Common myeloid progenitor, CD34-positive (primary cell): ENCODE measurements at regions not wholly inside any gene's neighbourhood (a gene's known extent, or its start where the extent isn't known, plus 50 kb on each side); places are given as distances from the start of the nearest gene placed in this dataset.

ENCODE experiments used
- CTCF ChIA-PET: fragments of 350-600 bp; sonication (Branson Sonifier 250); formaldehyde crosslinking; loops from one replicate; lab custom pipeline; 2021; ENCODE audit warnings: antibody characterized with exemption; lab: Charles Lee
- POLR2A ChIA-PET: fragments of 350-600 bp; sonication (Branson Sonifier 250); formaldehyde crosslinking; loops from one replicate; lab custom pipeline; 2021; ENCODE audit warnings: antibody characterized with exemption; lab: Charles Lee
- DNase-seq, 3 donors: peaks; one replicate each; pipeline versions ENCODE4 v3.0.0 to v3.0.0-alpha.2; 2013
- H3K27ac ChIP-seq, 2 experiments: 1 replicate in 1 of 2; 2 replicates in 1 of 2; pipeline ENCODE4 v1.7.0; 2013; ENCODE audit warnings: inconsistent platforms in 2 of 2, low read length in 2 of 2, mild to moderate bottlenecking in 2 of 2, low read depth in 1 of 2, moderate library complexity in 1 of 2; ENCODE audit not compliant: severe bottlenecking in 2 of 2, insufficient read depth in 1 of 2, poor library complexity in 1 of 2
- H3K27me3 ChIP-seq, 5 experiments: replicated peaks in 2 of 5; 1 replicate in 3 of 5; 2 replicates in 2 of 5; pipeline versions ENCODE4 v1.6.1 to v1.7.0; 2013; ENCODE audit warnings: low read length in 4 of 5, mild to moderate bottlenecking in 2 of 5, moderate library complexity in 2 of 5, inconsistent platforms in 1 of 5; ENCODE audit not compliant: insufficient read depth in 5 of 5, control insufficient read depth in 4 of 5
- H3K36me3 ChIP-seq, 4 experiments: 1 replicate in 2 of 4; 2 replicates in 2 of 4; pipeline versions ENCODE4 v1.6.1 to v1.7.0; 2013; ENCODE audit warnings: low read length in 3 of 4, control low read depth in 1 of 4, mild to moderate bottlenecking in 1 of 4; ENCODE audit not compliant: control insufficient read depth in 4 of 4, insufficient read depth in 4 of 4
- H3K4me1 ChIP-seq, 4 experiments: 1 replicate in 3 of 4; 2 replicates in 1 of 4; pipeline versions ENCODE4 v1.6.1 to v1.7.1; 2013; ENCODE audit warnings: low read length in 3 of 4, mild to moderate bottlenecking in 3 of 4, control low read depth in 1 of 4, inconsistent platforms in 1 of 4, moderate library complexity in 1 of 4; ENCODE audit not compliant: control insufficient read depth in 4 of 4, insufficient read depth in 4 of 4; ENCODE audit errors: control extremely low read depth in 1 of 4
- H3K4me3 ChIP-seq, 7 experiments: 1 replicate in 4 of 7; 2 replicates in 3 of 7; pipeline versions ENCODE4 v1.5.1 to v1.7.0; 2013; ENCODE audit warnings: mild to moderate bottlenecking in 7 of 7, low read length in 6 of 7, moderate library complexity in 6 of 7, inconsistent platforms in 2 of 7, low read depth in 2 of 7, control low read depth in 1 of 7; ENCODE audit not compliant: insufficient read depth in 4 of 7, control insufficient read depth in 1 of 7; ENCODE audit errors: extremely low read depth in 1 of 7
- H3K9me3 ChIP-seq, 5 experiments: 1 replicate in 4 of 5; 2 replicates in 1 of 5; pipeline versions ENCODE4 v1.6.1 to v1.7.1; 2013; ENCODE audit warnings: low read length in 4 of 5, mild to moderate bottlenecking in 2 of 5, inconsistent platforms in 1 of 5, low read depth in 1 of 5, moderate library complexity in 1 of 5; ENCODE audit not compliant: control insufficient read depth in 4 of 5, insufficient read depth in 2 of 5; ENCODE audit errors: control extremely low read depth in 1 of 5
- WGBS: methylation state at CpG from one replicate; pipeline ENCODE4 v1.1.5; 2013; ENCODE audit not compliant: insufficient coverage; 5-methylcytosine and 5-hydroxymethylcytosine counted together

DNA sequence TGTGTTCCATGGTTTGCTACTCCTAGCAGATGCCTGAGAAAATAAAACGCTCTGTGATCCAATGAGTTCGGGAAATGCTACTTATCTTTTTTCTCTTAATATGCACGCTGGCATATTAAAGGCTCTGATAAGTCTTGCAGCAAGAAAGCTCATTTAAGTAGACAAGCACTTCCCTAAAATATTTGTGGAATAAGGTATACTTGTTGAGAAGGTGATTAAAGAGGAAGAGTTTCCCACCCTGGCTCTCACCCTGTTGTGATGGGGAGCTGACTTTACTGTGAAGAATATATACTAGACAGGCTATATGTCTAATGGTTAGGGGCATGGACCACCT is 279.4 kb downstream of the RPS24 start:
- Histone ChIP-seq H3K27ac (no peak overlapping the region), H3K36me3 (no peaks in the 10 kb centered on the region), H3K4me3 (no peak overlapping the region), H3K4me1 (no peaks in the 10 kb centered on the region), H3K9me3 (no peaks in the 10 kb centered on the region), H3K27me3 (no peaks in the 10 kb centered on the region)
- CTCF ChIA-PET = interaction anchor here (0.7 to 3.1 kb wide), 4 partner anchors 8 to 102 kb away, joined by 3 to 12 read pairs (median 4); no protein-coding TSS in a partner anchor
- WGBS = 100% methylated on average over 1 of the region's 3 CpGs
- DNase-seq = no peak
- POLR2A ChIA-PET = no interaction called here

- ChIA-PET POLR2A (interaction anchor here (0.5 kb wide), 1 partner anchor 427 kb away, joined by 3 read pairs; no protein-coding TSS in a partner anchor), CTCF (interaction anchor here (0.7 to 3.1 kb wide), 5 partner anchors 9 to 124 kb away, joined by 3 to 12 read pairs (median 3); no protein-coding TSS in a partner anchor)
- H3K4me3 ChIP-seq = no peak overlapping the region
Measured at GRCh38 chr10:78313636-78314035, 280.0 kb downstream of the RPS24 start.

GRCh38 chr10:78314651-78315050 is 281.0 kb downstream of the RPS24 start:
- Histone ChIP-seq H3K36me3 (no peaks in the 10 kb centered on the region), H3K9me3 (no peaks in the 10 kb centered on the region), H3K27me3 (no peaks in the 10 kb centered on the region), H3K27ac (no peak overlapping the region), H3K4me1 (peaks cover 0 to 4% (median 0%) of the 10 kb centered on the region in 4 experiments), H3K4me3 (no peak overlapping the region)
- ChIA-PET POLR2A (interaction anchor here (1.3 kb wide), 1 partner anchor 12 kb away, joined by 3 read pairs; no protein-coding TSS in a partner anchor), CTCF (interaction anchor here (3.1 kb wide), 1 partner anchor 10 kb away, joined by 12 read pairs; no protein-coding TSS in a partner anchor)
- 100% methylated on average over 2 of the region's 2 CpGs for WGBS
- DNase-seq = no peak

More at GRCh38 chr10:78313636-78314035, 280.0 kb downstream of the RPS24 start:
- H3K27me3 ChIP-seq = no peaks in the 10 kb centered on the region
- H3K36me3 ChIP-seq = no peaks in the 10 kb centered on the region
- no peaks in the 10 kb centered on the region for H3K4me1 ChIP-seq
- no peak for DNase-seq
- no peak overlapping the region for H3K27ac ChIP-seq
- 100% methylated on average over 1 of the region's 3 CpGs for WGBS
- no peaks in the 10 kb centered on the region for H3K9me3 ChIP-seq

DNA sequence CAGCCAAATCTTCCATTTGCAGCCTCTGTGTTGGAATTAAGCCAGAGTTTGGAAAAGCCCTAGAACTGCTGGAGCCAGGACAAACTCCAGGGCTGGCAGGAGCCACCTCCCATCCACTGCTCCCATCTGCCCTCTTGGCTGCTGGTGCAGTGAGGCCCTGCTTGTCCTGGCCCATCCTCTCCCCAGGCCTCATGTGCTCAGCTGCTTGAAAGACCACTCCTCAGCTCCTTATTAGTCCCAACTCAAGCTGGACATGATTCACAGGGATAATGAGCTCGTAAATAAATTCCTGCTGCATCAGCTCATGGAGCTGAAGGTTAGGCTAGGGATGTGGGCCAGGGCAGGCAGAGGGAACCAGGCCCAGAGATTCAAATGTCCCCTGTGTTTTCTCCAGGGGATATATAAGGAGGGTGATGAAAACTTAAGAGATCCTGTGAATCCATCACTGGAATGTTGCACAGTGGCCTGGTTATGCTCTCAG is 282.8 kb downstream of the RPS24 start:
- ChIA-PET POLR2A (no interaction called here), CTCF (interaction anchor here (1.2 kb wide), 1 partner anchor 14 kb away, joined by 3 read pairs; no protein-coding TSS in a partner anchor)
- Histone ChIP-seq H3K27me3 (no peaks in the 10 kb centered on the region), H3K27ac (no peak overlapping the region), H3K4me1 (peaks cover 0 to 13% (median 3%) of the 10 kb centered on the region in 4 experiments), H3K9me3 (no peaks in the 10 kb centered on the region), H3K36me3 (no peaks in the 10 kb centered on the region), H3K4me3 (no peak overlapping the region)
- no peak for DNase-seq
- WGBS = 100% methylated on average over 1 of the region's 1 CpG

DNA sequence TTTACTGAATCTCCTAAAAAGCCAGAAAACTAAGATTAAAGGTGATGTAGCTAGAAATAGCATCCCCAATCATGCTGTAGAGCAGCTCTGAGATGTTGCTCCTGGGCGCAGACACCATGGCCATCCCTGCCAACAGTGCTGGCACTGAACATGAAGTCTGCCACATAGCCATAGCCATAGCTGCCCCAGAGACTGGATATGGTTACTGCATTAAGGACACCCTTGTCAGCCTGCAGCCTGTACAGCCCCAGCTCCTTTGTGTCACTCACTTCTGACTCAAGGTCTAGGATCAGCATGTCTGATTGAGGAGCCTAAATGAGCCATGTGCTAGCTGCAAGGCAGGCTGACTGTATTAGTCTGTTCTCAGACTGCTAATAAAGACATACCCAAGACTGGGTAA is 284.6 kb downstream of the RPS24 start:
- Histone ChIP-seq H3K4me3 (no peak overlapping the region), H3K27ac (no peak overlapping the region), H3K27me3 (no peaks in the 10 kb centered on the region), H3K4me1 (peaks cover 0 to 13% (median 3%) of the 10 kb centered on the region in 4 experiments), H3K36me3 (no peaks in the 10 kb centered on the region), H3K9me3 (peaks cover 0 to 2% (median 0%) of the 10 kb centered on the region in 5 experiments)
- ChIA-PET POLR2A (no interaction called here), CTCF (interaction anchor here (1.3 to 1.4 kb wide), 2 partner anchors 14 to 339 kb away, joined by 3 to 7 read pairs; no protein-coding TSS in a partner anchor)
- WGBS = no CpG with 5 or more reads among the region's 1 CpG
- DNase-seq = no peak

GRCh38 chr10:78319371-78319770 is 285.7 kb downstream of the RPS24 start:
- Histone ChIP-seq H3K9me3 (peaks cover 0 to 3% (median 0%) of the 10 kb centered on the region in 5 experiments), H3K27ac (no peak overlapping the region), H3K4me3 (no peak overlapping the region), H3K27me3 (no peaks in the 10 kb centered on the region), H3K36me3 (no peaks in the 10 kb centered on the region), H3K4me1 (peaks cover 0 to 13% (median 3%) of the 10 kb centered on the region in 4 experiments)
- WGBS = 95% methylated on average over 6 of the region's 7 CpGs
- CTCF ChIA-PET = no interaction called here
- POLR2A ChIA-PET = no interaction called here
- DNase-seq = peak in 2 of 3 donors; percentile 27 to 37

DNA sequence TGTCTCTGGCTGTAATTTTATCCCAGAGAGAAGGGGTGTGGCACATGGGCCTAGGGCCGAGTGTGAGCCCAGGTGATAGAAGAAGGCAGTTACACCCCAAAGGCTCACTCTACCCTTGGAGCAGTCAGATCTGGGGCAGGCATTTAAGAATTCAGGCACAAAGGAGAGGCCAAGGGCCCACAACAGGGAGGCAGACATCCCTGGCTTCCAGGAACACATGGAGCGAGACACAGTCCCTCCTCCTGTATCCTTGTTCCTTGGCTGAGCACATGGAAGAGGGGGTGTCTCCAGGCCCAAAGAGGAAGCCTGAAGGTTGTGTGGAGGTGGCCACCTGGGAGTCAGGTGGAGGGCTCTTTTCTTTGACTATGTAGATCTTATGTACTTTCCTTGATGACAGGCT is 286.2 kb downstream of the RPS24 start:
- CTCF ChIA-PET = no interaction called here
- Histone ChIP-seq H3K36me3 (no peaks in the 10 kb centered on the region), H3K27me3 (no peaks in the 10 kb centered on the region), H3K4me3 (no peak overlapping the region), H3K9me3 (peaks cover 0 to 6% (median 0%) of the 10 kb centered on the region in 5 experiments), H3K4me1 (peaks cover 0 to 13% (median 3%) of the 10 kb centered on the region in 4 experiments), H3K27ac (no peak overlapping the region)
- POLR2A ChIA-PET = no interaction called here
- DNase-seq = no peak
- 94% methylated on average over 2 of the region's 2 CpGs for WGBS
